ENCODE measurements at regions not wholly inside any gene's neighbourhood (a gene's known extent, or its start where the extent isn't known, plus 50 kb on each side); places are given as distances from the start of the nearest gene placed in this dataset.

DNA sequence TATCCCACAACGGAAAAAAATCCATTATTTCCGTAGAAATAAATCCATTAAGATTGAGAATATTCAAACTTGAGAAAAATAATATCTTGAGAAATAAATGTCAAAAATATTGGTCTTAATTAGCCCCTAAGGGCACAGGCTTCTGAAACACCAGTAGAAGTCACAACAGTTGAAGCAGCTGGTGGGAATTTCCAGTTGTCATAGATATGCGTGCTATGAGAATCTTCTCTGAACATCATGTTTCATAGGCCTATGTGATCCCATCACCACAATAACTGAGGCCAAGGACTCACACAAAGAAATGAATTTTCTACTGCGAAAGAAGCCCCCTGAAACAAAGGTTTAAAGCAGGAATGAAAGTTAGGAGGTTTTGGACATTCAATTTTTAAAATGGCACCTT, 292.0 kb downstream of the DTHD1 start:
- TF ChIP-seq POLR2A (IDR thresholded peaks at IDR 0.05; ENCODE audit: low read length) (no peak), GATA1 (IDR thresholded peaks at IDR 0.05; ENCODE audit: low read depth, low read length) (no peak)
